K562 (cell line): ENCODE measurements at regions not wholly inside any gene's neighbourhood (a gene's known extent, or its start where the extent isn't known, plus 50 kb on each side); places are given as distances from the start of the nearest gene placed in this dataset.

Experiments used
- ATAC-seq: fragments of 200-7000 bp; cut with Tn5 transposase; 3 replicates; pipeline ENCODE4 v1.9.1; 2020; ENCODE audit warnings: moderate library complexity
- BruUV-seq: library from RNA; stranded (reverse); fragments of 400-500 nt; replicated peaks from 2 replicates; lab custom pipeline; 2021; lab: Mats Ljungman, UMichigan
- CTCF ChIA-PET: fragments of 300-600 bp; formaldehyde crosslinking; extraction: SDS; loops from one replicate; lab custom pipeline; 2021; ENCODE audit warnings: low intra/inter-chr PET ratio; lab: Yijun Ruan, JAX
- POLR2A ChIA-PET: fragments of 300-600, 350-650 bp; sonication (Branson Sonifier 250); formaldehyde crosslinking; extraction: SDS; loops from one replicate; lab custom pipeline; 2021; ENCODE audit warnings: antibody characterized with exemption, inconsistent platforms; lab: Yijun Ruan, JAX
- DNase-seq, 4 experiments: peaks; one replicate each; pipeline versions ENCODE4 v3.0.0 to v3.0.0-alpha.2; 2011 to 2018; ENCODE audit warnings: low spot score in 3 of 4, mixed read lengths in 3 of 4; ENCODE audit errors: extremely low read depth in 1 of 4
- FAIRE-seq: peaks from 2 replicates; lab custom pipeline; 2011; peaks lifted over from hg19 to GRCh38; lab: Jason Lieb, UNC
- H2AFZ ChIP-seq: 2 replicates; pipeline ENCODE4 v1.6.0; 2011; ENCODE audit warnings: low read depth, low read length, control low read depth, inconsistent platforms
- H3K27ac ChIP-seq: fragments of 200-600 bp; 3 replicates; pipeline ENCODE4 v1.8.0; 2011; ENCODE audit warnings: low read depth, mild to moderate bottlenecking, control low read depth, inconsistent platforms, low read length, moderate library complexity, mixed read lengths; ENCODE audit errors: extremely low read depth
- H3K27me3 ChIP-seq, 2 experiments: fragments of 300-600 bp in 1 of 2; 2 replicates in 1 of 2; 3 replicates in 1 of 2; pipeline versions ENCODE4 v1.6.0 to v1.8.0; 2011; ENCODE audit warnings: inconsistent platforms in 2 of 2, low read length in 2 of 2, mild to moderate bottlenecking in 1 of 2, mixed read lengths in 1 of 2, moderate library complexity in 1 of 2; ENCODE audit not compliant: control insufficient read depth in 2 of 2, insufficient read depth in 2 of 2
- H3K36me3 ChIP-seq: fragments of 300-600 bp; 3 replicates; pipeline ENCODE4 v1.8.0; 2011; ENCODE audit warnings: mild to moderate bottlenecking, low read length, inconsistent platforms; ENCODE audit not compliant: control insufficient read depth, insufficient read depth
- H3K4me1 ChIP-seq, 2 experiments: fragments of 200-600 bp in 1 of 2; replicated peaks in 1 of 2; 2 replicates in 1 of 2; 3 replicates in 1 of 2; pipeline versions ENCODE4 v1.5.1 to v1.8.0; 2011; ENCODE audit warnings: inconsistent platforms in 2 of 2, low read length in 2 of 2, mild to moderate bottlenecking in 1 of 2, mixed read lengths in 1 of 2, moderate library complexity in 1 of 2; ENCODE audit not compliant: control insufficient read depth in 2 of 2, insufficient read depth in 2 of 2
- H3K4me2 ChIP-seq: 2 replicates; pipeline ENCODE4 v1.6.1; 2011; ENCODE audit warnings: low read length, control low read depth, inconsistent platforms, mixed read lengths; ENCODE audit not compliant: insufficient read depth
- H3K4me3 ChIP-seq: fragments of 200-600 bp; sonication (generic), shearing (Covaris generic); 2 replicates; pipeline ENCODE4 v1.5.1; 2016; ENCODE audit warnings: control low read depth, inconsistent platforms
- H3K79me2 ChIP-seq: fragments of 200-600 bp; 3 replicates; pipeline ENCODE4 v1.8.0; 2011; ENCODE audit warnings: low read length, inconsistent platforms; ENCODE audit not compliant: control insufficient read depth, insufficient read depth
- H3K9ac ChIP-seq, 2 experiments: 2 replicates each; pipeline versions ENCODE4 v1.6.0 to v1.6.1; 2011; ENCODE audit warnings: low read depth in 2 of 2, low read length in 2 of 2, control low read depth in 1 of 2, inconsistent platforms in 1 of 2, mild to moderate bottlenecking in 1 of 2, mixed read lengths in 1 of 2; ENCODE audit not compliant: insufficient read depth in 1 of 2
- H3K9me1 ChIP-seq: one replicate; pipeline ENCODE4 v1.6.0; 2011; ENCODE audit warnings: inconsistent platforms, mild to moderate bottlenecking, low read length, moderate library complexity; ENCODE audit not compliant: control insufficient read depth, insufficient read depth
- H3K9me3 ChIP-seq: replicated peaks from 2 replicates; pipeline ENCODE4 v1.5.1; 2011; ENCODE audit warnings: low read depth, low read length, inconsistent platforms; ENCODE audit not compliant: control insufficient read depth, insufficient read depth
- H4K20me1 ChIP-seq: replicated peaks from 2 replicates; pipeline ENCODE4 v1.6.1; 2011; ENCODE audit warnings: low read length, inconsistent platforms, mixed read lengths; ENCODE audit not compliant: control insufficient read depth, insufficient read depth
- CBFA2T2 ChIP-seq: fragments of 450-650 bp; conservative IDR thresholded peaks from 2 replicates; pipeline ENCODE4 v1.6.1; 2017; ENCODE audit warnings: mild to moderate bottlenecking
- SMARCA4 ChIP-seq: fragments of 450-650 bp; IDR thresholded peaks from 2 replicates; pipeline ENCODE4 v1.6.1; 2016
- ZFP1 ChIP-seq: fragments of 450-650 bp; formaldehyde crosslinking; IDR thresholded peaks from 2 replicates; pipeline ENCODE4 v1.4.0; 2020; ENCODE audit warnings: mild to moderate bottlenecking, mixed read lengths
- ZNF140 ChIP-seq: fragments of 250-450 bp; sonication (Bioruptor Pico); IDR thresholded peaks from 2 replicates; pipeline ENCODE4 v1.8.0; 2021; ENCODE audit warnings: moderate library complexity, mild to moderate bottlenecking, inconsistent platforms
- WGBS: fragments of 100-300 bp; shearing (Covaris generic); methylation state at CpG from one replicate; pipeline ENCODE4 v1.1.6; 2016; ENCODE audit warnings: low coverage, mixed read lengths; ENCODE audit not compliant: insufficient coverage; ENCODE audit errors: missing lambda C conversion rate; 5-methylcytosine and 5-hydroxymethylcytosine counted together
- in situ Hi-C: fragments of 300-500 bp; cut with MboI; formaldehyde crosslinking; loops from 4 replicates; pipeline ENCODE4 v1.15.0; 2018; ENCODE audit warnings: inconsistent platforms, mixed read lengths
- intact Hi-C: fragments of 100-400 bp; cut with micrococcal nuclease; formaldehyde crosslinking; loops from 2 replicates; pipeline ENCODE4 v1.14.2; 2022
- TF ChIP-seq, protein P1 (sequence below): fragments of 250-450 bp; sonication (Bioruptor Pico); IDR thresholded peaks from 2 replicates; pipeline ENCODE4 v1.8.0; 2021; ENCODE audit warnings: mild to moderate bottlenecking, moderate library complexity
- TF ChIP-seq, protein P2 (sequence below): fragments of 250-450 bp; sonication (Bioruptor Pico); IDR thresholded peaks from 2 replicates; pipeline ENCODE4 v1.4.0; 2020; ENCODE audit warnings: mild to moderate bottlenecking, moderate library complexity
- TF ChIP-seq, protein P3 (sequence below): fragments of 450-650 bp; formaldehyde crosslinking; IDR thresholded peaks from 2 replicates; pipeline ENCODE4 v1.4.0; 2020; ENCODE audit warnings: mild to moderate bottlenecking

DNA sequence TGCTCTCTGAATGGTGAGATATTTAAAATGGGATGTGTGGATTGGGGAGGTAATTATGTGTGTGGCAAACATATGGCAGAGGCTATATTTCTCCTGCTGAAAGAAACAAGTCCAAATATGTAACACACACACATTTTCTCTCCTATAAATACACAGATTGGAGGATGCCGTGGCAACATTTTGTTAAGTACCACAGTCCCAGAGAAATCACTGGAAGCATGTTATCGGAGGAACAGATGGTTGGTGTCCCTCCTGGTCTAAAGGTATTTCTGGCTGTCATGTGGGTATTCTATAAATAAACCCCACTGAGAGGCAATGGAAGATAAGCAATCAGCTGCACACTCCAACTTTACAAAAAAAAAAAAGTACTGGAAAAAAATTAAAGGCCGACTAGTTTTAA, 528.3 kb upstream of the BOD1L1 start:
- intact Hi-C loops = no loop called here
- in situ Hi-C loops = no loop called here

More for the DNA sequence above, 528.3 kb upstream of the BOD1L1 start:
- Histone ChIP-seq H2AFZ (no peak overlapping the region), H3K9ac (no peak overlapping the region), H3K79me2 (no peaks in the 10 kb centered on the region), H4K20me1 (no peaks in the 10 kb centered on the region), H3K9me3 (no peaks in the 10 kb centered on the region; the same call in 1 of the 2 replicates), H3K27me3 (no peaks in the 10 kb centered on the region), H3K9me1 (no peaks in the 10 kb centered on the region), H3K4me1 (no peaks in the 10 kb centered on the region), H3K4me2 (no peak overlapping the region), H3K27ac (no peak overlapping the region), H3K4me3 (no peak overlapping the region), H3K36me3 (no peaks in the 10 kb centered on the region)
- TF ChIP-seq, protein P1, sequence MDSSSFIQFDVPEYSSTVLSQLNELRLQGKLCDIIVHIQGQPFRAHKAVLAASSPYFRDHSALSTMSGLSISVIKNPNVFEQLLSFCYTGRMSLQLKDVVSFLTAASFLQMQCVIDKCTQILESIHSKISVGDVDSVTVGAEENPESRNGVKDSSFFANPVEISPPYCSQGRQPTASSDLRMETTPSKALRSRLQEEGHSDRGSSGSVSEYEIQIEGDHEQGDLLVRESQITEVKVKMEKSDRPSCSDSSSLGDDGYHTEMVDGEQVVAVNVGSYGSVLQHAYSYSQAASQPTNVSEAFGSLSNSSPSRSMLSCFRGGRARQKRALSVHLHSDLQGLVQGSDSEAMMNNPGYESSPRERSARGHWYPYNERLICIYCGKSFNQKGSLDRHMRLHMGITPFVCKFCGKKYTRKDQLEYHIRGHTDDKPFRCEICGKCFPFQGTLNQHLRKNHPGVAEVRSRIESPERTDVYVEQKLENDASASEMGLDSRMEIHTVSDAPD (CRISPR knock-in tag) = no peak
- no peak for TF ChIP-seq SMARCA4
- TF ChIP-seq CBFA2T2 = no peak
- no peak for TF ChIP-seq ZFP1 (CRISPR knock-in tag)
- TF ChIP-seq ZNF140 (CRISPR knock-in tag) = no peak
- TF ChIP-seq, protein P2, sequence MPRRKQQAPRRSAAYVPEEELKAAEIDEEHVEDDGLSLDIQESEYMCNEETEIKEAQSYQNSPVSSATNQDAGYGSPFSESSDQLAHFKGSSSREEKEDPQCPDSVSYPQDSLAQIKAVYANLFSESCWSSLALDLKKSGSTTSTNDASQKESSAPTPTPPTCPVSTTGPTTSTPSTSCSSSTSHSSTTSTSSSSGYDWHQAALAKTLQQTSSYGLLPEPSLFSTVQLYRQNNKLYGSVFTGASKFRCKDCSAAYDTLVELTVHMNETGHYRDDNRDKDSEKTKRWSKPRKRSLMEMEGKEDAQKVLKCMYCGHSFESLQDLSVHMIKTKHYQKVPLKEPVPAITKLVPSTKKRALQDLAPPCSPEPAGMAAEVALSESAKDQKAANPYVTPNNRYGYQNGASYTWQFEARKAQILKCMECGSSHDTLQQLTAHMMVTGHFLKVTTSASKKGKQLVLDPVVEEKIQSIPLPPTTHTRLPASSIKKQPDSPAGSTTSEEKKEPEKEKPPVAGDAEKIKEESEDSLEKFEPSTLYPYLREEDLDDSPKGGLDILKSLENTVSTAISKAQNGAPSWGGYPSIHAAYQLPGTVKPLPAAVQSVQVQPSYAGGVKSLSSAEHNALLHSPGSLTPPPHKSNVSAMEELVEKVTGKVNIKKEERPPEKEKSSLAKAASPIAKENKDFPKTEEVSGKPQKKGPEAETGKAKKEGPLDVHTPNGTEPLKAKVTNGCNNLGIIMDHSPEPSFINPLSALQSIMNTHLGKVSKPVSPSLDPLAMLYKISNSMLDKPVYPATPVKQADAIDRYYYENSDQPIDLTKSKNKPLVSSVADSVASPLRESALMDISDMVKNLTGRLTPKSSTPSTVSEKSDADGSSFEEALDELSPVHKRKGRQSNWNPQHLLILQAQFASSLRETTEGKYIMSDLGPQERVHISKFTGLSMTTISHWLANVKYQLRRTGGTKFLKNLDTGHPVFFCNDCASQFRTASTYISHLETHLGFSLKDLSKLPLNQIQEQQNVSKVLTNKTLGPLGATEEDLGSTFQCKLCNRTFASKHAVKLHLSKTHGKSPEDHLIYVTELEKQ (CRISPR knock-in tag) = no peak
- TF ChIP-seq, protein P3, sequence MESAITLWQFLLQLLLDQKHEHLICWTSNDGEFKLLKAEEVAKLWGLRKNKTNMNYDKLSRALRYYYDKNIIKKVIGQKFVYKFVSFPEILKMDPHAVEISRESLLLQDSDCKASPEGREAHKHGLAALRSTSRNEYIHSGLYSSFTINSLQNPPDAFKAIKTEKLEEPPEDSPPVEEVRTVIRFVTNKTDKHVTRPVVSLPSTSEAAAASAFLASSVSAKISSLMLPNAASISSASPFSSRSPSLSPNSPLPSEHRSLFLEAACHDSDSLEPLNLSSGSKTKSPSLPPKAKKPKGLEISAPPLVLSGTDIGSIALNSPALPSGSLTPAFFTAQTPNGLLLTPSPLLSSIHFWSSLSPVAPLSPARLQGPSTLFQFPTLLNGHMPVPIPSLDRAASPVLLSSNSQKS (CRISPR knock-in tag) = no peak
- no peak for FAIRE-seq
- no TSS peak for BruUV-seq
- ChIA-PET POLR2A (no interaction called here), CTCF (no interaction called here)
- ATAC-seq = no peak
- DNase-seq = no peak
- WGBS = 0% methylated on average over 3 of the region's 3 CpGs
